Mesodermal cell (in vitro differentiated cells): ENCODE measurements at regions not wholly inside any gene's neighbourhood (a gene's known extent, or its start where the extent isn't known, plus 50 kb on each side); places are given as distances from the start of the nearest gene placed in this dataset.

Experiments
- H3K27ac ChIP-seq: 2 replicates; pipeline ENCODE4 v1.7.0; 2013; ENCODE audit warnings: mild to moderate bottlenecking, low read depth, low read length, moderate library complexity; ENCODE audit not compliant: severe bottlenecking
- H3K36me3 ChIP-seq: 2 replicates; pipeline ENCODE4 v1.7.1; 2013; ENCODE audit warnings: mild to moderate bottlenecking, low read length, moderate library complexity; ENCODE audit not compliant: control insufficient read depth, insufficient read depth
- H3K4me1 ChIP-seq: one replicate; pipeline ENCODE4 v1.7.1; 2013; ENCODE audit warnings: mild to moderate bottlenecking, low read length; ENCODE audit not compliant: insufficient read depth, control insufficient read depth, poor library complexity, severe bottlenecking
- H3K4me3 ChIP-seq: 2 replicates; pipeline ENCODE4 v1.7.0; 2013; ENCODE audit warnings: low read length, control low read depth, mild to moderate bottlenecking; ENCODE audit not compliant: insufficient read depth, poor library complexity, severe bottlenecking; ENCODE audit errors: extremely low read depth
- H3K9me3 ChIP-seq: 2 replicates; pipeline ENCODE4 v1.7.1; 2013; ENCODE audit warnings: mild to moderate bottlenecking, low read length, moderate library complexity; ENCODE audit not compliant: control insufficient read depth
- WGBS, 2 experiments: methylation state at CpG; one replicate each; pipeline ENCODE4 v1.1.5; 2013; ENCODE audit warnings: missing lambda C conversion rate in 2 of 2; ENCODE audit not compliant: insufficient coverage in 2 of 2; 5-methylcytosine and 5-hydroxymethylcytosine counted together

DNA sequence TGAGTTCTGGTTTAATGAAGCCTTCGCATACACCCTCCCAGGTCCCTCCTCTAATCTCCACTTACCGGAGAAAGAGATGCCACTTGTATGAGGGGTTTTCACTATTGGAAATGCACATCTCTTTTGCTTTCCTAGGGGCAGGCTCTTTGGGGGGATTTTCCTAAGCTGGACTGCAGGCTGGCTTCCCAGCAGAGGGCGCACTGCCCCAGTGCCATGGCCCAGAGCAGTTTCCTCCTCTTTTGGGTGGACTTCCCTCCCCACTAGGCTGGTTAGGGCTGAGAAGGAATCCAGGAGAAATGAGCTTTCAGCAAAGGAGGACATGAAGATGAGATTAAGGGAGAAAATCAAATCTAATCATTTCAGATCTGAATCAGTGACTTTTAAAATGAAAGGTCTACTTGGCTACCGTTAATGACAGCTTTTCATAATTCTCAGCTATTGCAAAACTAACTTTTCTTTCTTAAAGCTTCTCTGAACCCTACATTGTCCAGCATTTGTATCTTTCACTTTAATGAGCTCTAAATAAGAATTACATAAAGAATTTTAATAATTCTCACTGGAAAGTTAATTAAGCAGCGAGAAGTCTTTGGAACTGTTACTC, 784.1 kb upstream of the FANCL start:
- Histone ChIP-seq H3K4me1 (no peaks in the 10 kb centered on the region), H3K27ac (no peak overlapping the region), H3K4me3 (no peak overlapping the region), H3K9me3 (no peaks in the 10 kb centered on the region), H3K36me3 (no peaks in the 10 kb centered on the region)
- WGBS, 2 experiments, result 92 to 100% methylated on average over 1 to 2 of the region's 5 CpGs

GRCh38 chr2:59021786-59022185, 780.7 kb upstream of the FANCL start:
- Histone ChIP-seq H3K27ac (no peak overlapping the region), H3K9me3 (no peaks in the 10 kb centered on the region), H3K36me3 (no peaks in the 10 kb centered on the region), H3K4me3 (no peak overlapping the region), H3K4me1 (no peaks in the 10 kb centered on the region)
- WGBS, 2 experiments, result 100% methylated on average over 1 of the region's 1 CpG; no CpG with 5 or more reads in 1 of the 2 experiments

DNA sequence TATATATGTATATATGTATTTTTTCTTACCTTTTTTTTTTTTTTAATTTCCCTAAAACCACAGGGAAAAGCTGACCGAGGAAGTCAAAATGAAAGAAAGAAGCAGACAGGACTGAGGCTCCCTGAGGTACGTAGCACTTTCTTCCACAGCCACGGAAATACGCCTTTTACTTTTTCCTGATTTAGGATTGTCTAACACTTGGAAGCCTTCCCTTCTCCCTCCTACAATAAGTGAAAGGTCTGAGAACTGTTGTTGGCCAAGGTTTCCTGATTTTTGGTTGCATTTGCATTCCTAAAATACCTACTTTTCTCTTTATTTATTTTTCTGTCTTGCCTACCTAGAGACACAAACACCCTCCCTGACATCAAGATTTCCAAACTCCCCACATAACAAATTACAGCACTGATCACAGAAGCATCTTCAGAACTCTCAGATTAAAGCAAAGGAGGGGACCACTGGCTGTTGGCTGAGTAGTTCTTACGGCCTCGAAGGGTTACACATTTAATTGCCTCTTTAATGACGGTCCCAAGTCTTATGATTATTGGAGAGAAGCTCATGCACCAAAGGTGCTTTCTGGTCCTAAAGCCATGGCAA, 778.5 kb upstream of the FANCL start:
- WGBS, 2 experiments, result 97 to 100% methylated on average over 1 to 5 of the region's 7 CpGs
- peaks cover 6% of the 10 kb centered on the region for H3K9me3 ChIP-seq
- H3K4me1 ChIP-seq, result no peaks in the 10 kb centered on the region
- H3K36me3 ChIP-seq, result no peaks in the 10 kb centered on the region
- H3K27ac ChIP-seq, result no peak overlapping the region
- H3K4me3 ChIP-seq, result no peak overlapping the region

DNA sequence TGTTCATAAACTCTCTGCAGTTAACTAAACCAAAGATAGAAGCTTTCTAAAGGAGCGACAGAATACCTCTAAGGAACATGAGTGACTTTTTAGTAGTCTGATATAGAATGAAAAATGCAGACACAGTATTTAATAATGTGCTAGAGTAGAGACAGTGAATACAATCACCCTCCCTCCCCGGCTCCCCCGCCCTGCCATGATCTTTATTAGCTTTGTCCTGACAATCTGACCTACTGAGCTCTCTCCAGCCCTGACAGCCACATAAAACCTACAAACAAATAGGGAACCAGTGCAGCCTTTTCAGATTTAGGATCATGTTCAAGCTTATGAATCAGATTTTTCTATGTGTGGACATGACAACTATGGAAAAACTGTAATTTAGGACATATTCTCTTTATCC, 777.6 kb upstream of the FANCL start:
- Histone ChIP-seq H3K4me1 (no peaks in the 10 kb centered on the region), H3K36me3 (no peaks in the 10 kb centered on the region), H3K4me3 (no peak overlapping the region), H3K9me3 (peaks cover 6% of the 10 kb centered on the region), H3K27ac (no peak overlapping the region)
- 80% methylated on average over 2 of the region's 3 CpGs; no CpG with 5 or more reads in 1 of the 2 experiments for WGBS, 2 experiments

DNA sequence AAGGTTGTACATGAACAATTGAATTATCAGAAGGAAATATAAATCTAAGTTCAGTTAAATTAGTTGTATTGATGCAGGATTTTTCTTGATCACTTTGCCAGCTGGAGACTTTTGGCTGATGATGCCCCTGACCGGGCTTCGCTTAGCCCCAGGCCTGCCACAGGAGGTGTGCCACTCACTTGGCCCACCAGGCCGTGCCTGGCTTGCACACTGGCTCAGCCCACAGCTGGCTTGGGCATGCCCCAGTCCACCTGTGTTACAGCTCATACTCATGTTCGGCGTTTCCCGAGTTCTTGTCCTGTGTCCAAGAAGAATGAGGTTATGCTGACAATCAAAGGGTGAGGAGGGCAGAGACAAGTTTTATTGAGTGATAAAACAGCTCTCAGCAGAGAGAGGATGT, 773.9 kb upstream of the FANCL start:
- 92 to 100% methylated on average over 3 to 6 of the region's 6 CpGs for WGBS, 2 experiments
- Histone ChIP-seq H3K4me1 (no peaks in the 10 kb centered on the region), H3K27ac (no peak overlapping the region), H3K36me3 (no peaks in the 10 kb centered on the region), H3K4me3 (no peak overlapping the region), H3K9me3 (peaks cover 6% of the 10 kb centered on the region)

- whole genome bisulfite sequencing, 2 experiments, result 91 to 100% methylated on average over 1 of the region's 1 CpG
- Histone ChIP-seq H3K27ac (no peak overlapping the region), H3K4me3 (no peak overlapping the region), H3K36me3 (no peaks in the 10 kb centered on the region), H3K4me1 (no peaks in the 10 kb centered on the region), H3K9me3 (peaks cover 6% of the 10 kb centered on the region)
These were observed 771.8 kb upstream of the FANCL start for GRCh38 chr2:59012971-59013370.

- WGBS, 2 experiments, result 70 to 88% methylated on average over 1 to 2 of the region's 5 CpGs
- no peak overlapping the region for H3K27ac ChIP-seq
These were observed 771.1 kb upstream of the FANCL start for GRCh38 chr2:59012234-59012633.

DNA sequence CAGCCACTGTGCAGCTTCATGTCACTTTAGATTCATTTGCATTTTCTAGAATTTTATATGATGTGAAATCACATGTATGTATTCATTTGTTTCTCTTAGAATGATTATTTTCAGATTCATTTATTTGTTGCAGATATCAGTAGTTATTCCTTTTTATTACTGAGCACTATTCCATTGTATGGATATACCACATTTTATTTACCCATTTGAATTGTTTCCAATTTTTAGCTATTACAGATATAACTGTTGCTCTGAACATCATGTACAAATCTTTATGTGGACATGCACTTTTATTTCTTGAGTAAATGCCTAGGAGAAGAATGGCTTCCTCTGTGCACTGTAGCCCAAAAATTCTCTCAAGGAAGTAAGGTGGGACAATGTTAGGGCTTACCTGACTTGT, 767.8 kb upstream of the FANCL start:
- no peak overlapping the region for H3K4me3 ChIP-seq
- H3K36me3 ChIP-seq, result no peaks in the 10 kb centered on the region
- H3K4me1 ChIP-seq, result no peaks in the 10 kb centered on the region
- H3K9me3 ChIP-seq, result no peaks in the 10 kb centered on the region
- no peak overlapping the region for H3K27ac ChIP-seq

More at GRCh38 chr2:59012234-59012633, 771.1 kb upstream of the FANCL start:
- Histone ChIP-seq H3K4me3 (no peak overlapping the region), H3K4me1 (no peaks in the 10 kb centered on the region), H3K36me3 (no peaks in the 10 kb centered on the region), H3K9me3 (peaks cover 6% of the 10 kb centered on the region)

DNA sequence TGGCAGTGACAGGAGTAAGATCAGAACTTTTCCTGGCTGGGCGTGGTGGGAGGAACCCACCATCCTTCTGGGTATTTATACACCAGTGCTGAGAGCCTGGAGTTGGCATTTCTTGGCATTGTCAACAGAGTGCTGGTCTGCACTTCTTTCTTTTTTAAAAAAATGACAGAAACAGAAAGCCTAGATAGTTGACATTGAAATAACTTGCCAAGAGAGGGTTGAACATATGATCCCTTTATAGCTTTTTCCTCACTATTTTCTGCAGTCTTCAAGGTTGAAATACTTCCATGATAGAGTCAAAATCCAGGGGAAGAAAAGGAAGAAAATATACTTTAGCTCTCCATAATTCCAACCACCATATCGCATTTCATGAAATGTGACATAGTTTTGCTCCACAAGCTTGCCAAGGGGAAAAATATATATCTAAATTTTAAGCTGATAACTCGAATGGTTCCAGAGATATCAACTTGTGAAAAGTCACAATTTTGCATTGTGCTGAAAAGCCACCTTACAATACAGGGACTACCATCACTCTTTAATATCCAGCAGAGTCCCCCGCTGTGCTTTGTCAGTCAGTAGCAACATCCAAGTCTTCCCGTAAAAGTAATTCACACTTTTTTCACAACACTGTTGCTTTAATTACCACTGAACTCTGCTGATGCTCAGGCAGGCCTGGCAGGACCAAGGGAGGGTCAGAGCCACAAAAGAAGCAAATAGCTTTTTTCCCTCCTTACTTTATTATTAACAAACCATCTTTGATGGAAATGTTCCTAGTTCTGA, 764.9 kb upstream of the FANCL start:
- H3K9me3 ChIP-seq, result no peaks in the 10 kb centered on the region
- WGBS, 2 experiments, result 56 to 84% methylated on average over 3 to 4 of the region's 5 CpGs
- H3K27ac ChIP-seq, result no peak overlapping the region
- H3K4me1 ChIP-seq, result no peaks in the 10 kb centered on the region
- H3K36me3 ChIP-seq, result no peaks in the 10 kb centered on the region
- H3K4me3 ChIP-seq, result no peak overlapping the region

DNA sequence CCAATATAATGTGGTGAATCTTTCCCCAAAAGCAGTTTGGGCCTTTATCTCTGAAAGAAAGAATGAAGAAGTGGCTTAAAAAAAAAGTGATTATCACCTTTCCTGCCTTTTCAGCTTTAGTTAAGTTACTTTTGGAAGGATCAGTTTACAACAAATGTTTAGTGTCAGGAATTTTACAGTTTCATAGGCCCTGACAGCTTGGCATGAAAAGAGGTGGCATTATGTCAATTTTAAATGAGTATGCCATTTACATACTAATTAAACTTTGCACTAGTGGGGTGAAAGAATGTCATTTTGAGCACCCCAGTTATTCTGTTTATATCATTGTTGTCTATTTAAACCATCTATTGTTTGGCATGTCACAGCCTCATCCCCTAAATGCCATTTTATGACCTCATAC, 763.5 kb upstream of the FANCL start:
- no peak overlapping the region for H3K27ac ChIP-seq
- H3K36me3 ChIP-seq, result no peaks in the 10 kb centered on the region
- H3K4me1 ChIP-seq, result no peaks in the 10 kb centered on the region
- no peak overlapping the region for H3K4me3 ChIP-seq
- H3K9me3 ChIP-seq, result no peaks in the 10 kb centered on the region

GRCh38 chr2:59000796-59001195, 759.7 kb upstream of the FANCL start:
- Histone ChIP-seq H3K4me3 (no peak overlapping the region), H3K27ac (no peak overlapping the region), H3K4me1 (no peaks in the 10 kb centered on the region), H3K9me3 (no peaks in the 10 kb centered on the region), H3K36me3 (no peaks in the 10 kb centered on the region)
- WGBS, 2 experiments, result 91% methylated on average over 2 of the region's 2 CpGs; no CpG with 5 or more reads in 1 of the 2 experiments
